GM23248 (cell line): ENCODE measurements at regions not wholly inside any gene's neighbourhood (a gene's known extent, or its start where the extent isn't known, plus 50 kb on each side); places are given as distances from the start of the nearest gene placed in this dataset.

ENCODE experiments used
- EZH2 ChIP-seq: fragments of 200-600 bp; sonication (generic); IDR thresholded peaks from 2 replicates; pipeline ENCODE4 v1.6.1; 2018; ENCODE audit warnings: antibody characterized with exemption, mild to moderate bottlenecking; ENCODE audit not compliant: insufficient read depth, poor library complexity, severe bottlenecking
- EZH2phosphoT487 ChIP-seq: fragments of 200-600 bp; sonication (generic); IDR thresholded peaks from 2 replicates; pipeline ENCODE4 v1.6.1; 2018; ENCODE audit warnings: antibody characterized with exemption, moderate library complexity, mild to moderate bottlenecking, low read depth; ENCODE audit not compliant: insufficient read depth

- TF ChIP-seq EZH2 (no peak), EZH2phosphoT487 (no peak)
These were observed 133.7 kb upstream of the BCL6 start for GRCh38 chr3:187878772-187879518.
